ENCODE measurements at regions not wholly inside any gene's neighbourhood (a gene's known extent, or its start where the extent isn't known, plus 50 kb on each side); places are given as distances from the start of the nearest gene placed in this dataset.

- no peaks in the 10 kb centered on the region for H3K27me3 Mint-ChIP-seq (ENCODE audit: low read depth)
- peaks cover 12% of the 10 kb centered on the region for H3K4me1 Mint-ChIP-seq
- TF ChIP-seq, protein P1, sequence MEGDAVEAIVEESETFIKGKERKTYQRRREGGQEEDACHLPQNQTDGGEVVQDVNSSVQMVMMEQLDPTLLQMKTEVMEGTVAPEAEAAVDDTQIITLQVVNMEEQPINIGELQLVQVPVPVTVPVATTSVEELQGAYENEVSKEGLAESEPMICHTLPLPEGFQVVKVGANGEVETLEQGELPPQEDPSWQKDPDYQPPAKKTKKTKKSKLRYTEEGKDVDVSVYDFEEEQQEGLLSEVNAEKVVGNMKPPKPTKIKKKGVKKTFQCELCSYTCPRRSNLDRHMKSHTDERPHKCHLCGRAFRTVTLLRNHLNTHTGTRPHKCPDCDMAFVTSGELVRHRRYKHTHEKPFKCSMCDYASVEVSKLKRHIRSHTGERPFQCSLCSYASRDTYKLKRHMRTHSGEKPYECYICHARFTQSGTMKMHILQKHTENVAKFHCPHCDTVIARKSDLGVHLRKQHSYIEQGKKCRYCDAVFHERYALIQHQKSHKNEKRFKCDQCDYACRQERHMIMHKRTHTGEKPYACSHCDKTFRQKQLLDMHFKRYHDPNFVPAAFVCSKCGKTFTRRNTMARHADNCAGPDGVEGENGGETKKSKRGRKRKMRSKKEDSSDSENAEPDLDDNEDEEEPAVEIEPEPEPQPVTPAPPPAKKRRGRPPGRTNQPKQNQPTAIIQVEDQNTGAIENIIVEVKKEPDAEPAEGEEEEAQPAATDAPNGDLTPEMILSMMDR (conservative IDR thresholded peaks at IDR 0.05), result no peak
- H3K27ac Mint-ChIP-seq (ENCODE audit: unreplicated experiment), result no peak overlapping the region
- no peak overlapping the region for H3K4me3 Mint-ChIP-seq
- H3K9me3 Mint-ChIP-seq, result no peaks in the 10 kb centered on the region
- no peak for DNase-seq (ENCODE audit: low read depth, low spot score)
- H3K36me3 Mint-ChIP-seq (ENCODE audit: low read depth), result no peaks in the 10 kb centered on the region
Observed at GRCh38 chr10:92758594-92758993, 68.8 kb downstream of the HHEX start.

GRCh38 chr10:92760609-92761008 is 70.9 kb downstream of the HHEX start:
- TF ChIP-seq, protein P1 (conservative IDR thresholded peaks at IDR 0.05), result no peak
- Mint-ChIP-seq H3K36me3 (ENCODE audit: low read depth) (no peaks in the 10 kb centered on the region), H3K4me1 (peaks cover 12% of the 10 kb centered on the region), H3K27ac (ENCODE audit: unreplicated experiment) (no peak overlapping the region), H3K27me3 (ENCODE audit: low read depth) (no peaks in the 10 kb centered on the region), H3K9me3 (no peaks in the 10 kb centered on the region), H3K4me3 (no peak overlapping the region)
- DNase-seq (ENCODE audit: low read depth, low spot score), result no peak

GRCh38 chr10:92761571-92761970 is 71.8 kb downstream of the HHEX start:
- Mint-ChIP-seq H3K4me3 (no peak overlapping the region), H3K27ac (ENCODE audit: unreplicated experiment) (no peak overlapping the region), H3K27me3 (ENCODE audit: low read depth) (no peaks in the 10 kb centered on the region), H3K4me1 (peaks cover 7% of the 10 kb centered on the region), H3K36me3 (ENCODE audit: low read depth) (no peaks in the 10 kb centered on the region), H3K9me3 (no peaks in the 10 kb centered on the region)
- no peak for DNase-seq (ENCODE audit: low read depth, low spot score)
- TF ChIP-seq, protein P1 (conservative IDR thresholded peaks at IDR 0.05), result no peak

GRCh38 chr10:92763634-92764155 is 73.9 kb downstream of the HHEX start:
- Mint-ChIP-seq H3K36me3 (ENCODE audit: low read depth) (no peaks in the 10 kb centered on the region), H3K4me1 (no peaks in the 10 kb centered on the region), H3K27ac (ENCODE audit: unreplicated experiment) (no peak overlapping the region), H3K4me3 (no peak overlapping the region), H3K27me3 (ENCODE audit: low read depth) (peaks cover 6% of the 10 kb centered on the region), H3K9me3 (no peaks in the 10 kb centered on the region)
- DNase-seq (ENCODE audit: low read depth, low spot score), result no peak
- TF ChIP-seq, protein P1 (conservative IDR thresholded peaks at IDR 0.05), result no peak

GRCh38 chr10:92766451-92766850 is 76.7 kb downstream of the HHEX start:
- H3K27ac Mint-ChIP-seq (ENCODE audit: unreplicated experiment), result no peak overlapping the region
- no peaks in the 10 kb centered on the region for H3K36me3 Mint-ChIP-seq (ENCODE audit: low read depth)
- TF ChIP-seq, protein P1 (conservative IDR thresholded peaks at IDR 0.05), result no peak
- peaks cover 3% of the 10 kb centered on the region for H3K9me3 Mint-ChIP-seq
- H3K27me3 Mint-ChIP-seq (ENCODE audit: low read depth), result peaks cover 11% of the 10 kb centered on the region
- no peak overlapping the region for H3K4me3 Mint-ChIP-seq
- no peak for DNase-seq (ENCODE audit: low read depth, low spot score)
- H3K4me1 Mint-ChIP-seq, result no peaks in the 10 kb centered on the region
